ENCODE measurements at regions not wholly inside any gene's neighbourhood (a gene's known extent, or its start where the extent isn't known, plus 50 kb on each side); places are given as distances from the start of the nearest gene placed in this dataset.

GRCh38 chrX:118207831-118208453 lies 91.3 kb upstream of the KLHL13 start:
- no peak for TF ChIP-seq KLF6 (CRISPR knock-in tag; IDR thresholded peaks at IDR 0.05)
- no peak for TF ChIP-seq ZKSCAN1 (IDR thresholded peaks at IDR 0.05; ENCODE audit: low read length)
- TF ChIP-seq POLR2A (IDR thresholded peaks at IDR 0.05; ENCODE audit: insufficient read depth in 1 of 2, low read depth in 2 of 2, low read length in 2 of 2) = no peak
- no peak for TF ChIP-seq HNF1B (CRISPR knock-in tag; IDR thresholded peaks at IDR 0.05)
- TF ChIP-seq ATF4 (CRISPR knock-in tag; IDR thresholded peaks at IDR 0.05) = no peak
- no peak for TF ChIP-seq ZSCAN30 (CRISPR knock-in tag; IDR thresholded peaks at IDR 0.05)
- TF ChIP-seq EZH2 (conservative IDR thresholded peaks at IDR 0.05; ENCODE audit: low read depth, low read length) = no peak
- TF ChIP-seq BRCA1 (CRISPR knock-in tag; IDR thresholded peaks at IDR 0.05) = no peak
- TF ChIP-seq SIN3A (IDR thresholded peaks at IDR 0.05; ENCODE audit: borderline replicate concordance, low read depth, low read length) = no peak
- TF ChIP-seq TAF1 (CRISPR knock-in tag; IDR thresholded peaks at IDR 0.05) = no peak
- TF ChIP-seq KLF13 (CRISPR knock-in tag; IDR thresholded peaks at IDR 0.05) = no peak
- no peak for TF ChIP-seq CTCF (CRISPR knock-in tag; IDR thresholded peaks at IDR 0.05)

Data from HepG2 (cell line).